CD4-positive, alpha-beta T cell treated with Interleukin-4 for 1 hour (primary cell): ENCODE measurements at regions not wholly inside any gene's neighbourhood (a gene's known extent, or its start where the extent isn't known, plus 50 kb on each side); places are given as distances from the start of the nearest gene placed in this dataset.

Source experiments
- DNase-seq, 2 donors: peaks; one replicate each; pipeline ENCODE4 v3.0.0-alpha.2; 2020 to 2022

DNA sequence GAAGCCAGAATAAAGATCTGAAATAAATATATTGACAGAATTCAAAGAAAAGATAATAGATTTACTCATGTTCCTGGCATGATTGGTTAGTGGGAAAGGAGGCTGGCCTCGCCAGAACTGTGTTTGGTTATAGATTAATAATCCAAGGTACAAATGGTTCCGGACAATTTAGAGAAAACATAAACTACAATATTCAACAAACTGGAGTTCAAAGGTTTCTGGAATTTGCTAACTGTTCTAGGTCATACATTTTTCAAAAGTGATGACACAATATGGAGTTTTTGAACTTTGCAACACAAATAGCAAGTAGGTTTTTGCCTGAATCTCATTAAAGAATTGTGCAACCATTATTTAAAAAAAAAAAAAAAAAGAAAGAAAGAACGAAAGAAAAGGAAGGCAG lies 251.7 kb upstream of the SALL1 start:
- DNase-seq: no peak

DNA sequence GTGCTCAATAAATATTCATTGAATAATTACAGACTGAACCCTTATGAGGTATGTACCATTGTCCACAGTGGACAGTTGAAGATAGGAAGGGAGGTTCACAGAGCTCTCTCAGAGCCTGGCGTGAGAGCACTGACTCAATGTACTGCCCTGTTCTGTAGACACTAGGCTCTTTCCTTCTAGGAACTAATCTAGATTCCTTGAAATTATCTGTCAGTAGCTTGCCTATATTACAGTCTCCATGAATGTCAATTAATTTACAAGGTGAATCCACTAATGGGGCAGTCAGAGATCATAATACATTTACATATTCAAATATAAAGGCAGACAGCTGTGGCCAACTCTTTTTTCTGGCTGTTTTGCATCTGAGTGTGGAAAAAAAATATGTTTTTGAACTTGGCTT lies 251.2 kb upstream of the SALL1 start:
- no peak for DNase-seq

DNA sequence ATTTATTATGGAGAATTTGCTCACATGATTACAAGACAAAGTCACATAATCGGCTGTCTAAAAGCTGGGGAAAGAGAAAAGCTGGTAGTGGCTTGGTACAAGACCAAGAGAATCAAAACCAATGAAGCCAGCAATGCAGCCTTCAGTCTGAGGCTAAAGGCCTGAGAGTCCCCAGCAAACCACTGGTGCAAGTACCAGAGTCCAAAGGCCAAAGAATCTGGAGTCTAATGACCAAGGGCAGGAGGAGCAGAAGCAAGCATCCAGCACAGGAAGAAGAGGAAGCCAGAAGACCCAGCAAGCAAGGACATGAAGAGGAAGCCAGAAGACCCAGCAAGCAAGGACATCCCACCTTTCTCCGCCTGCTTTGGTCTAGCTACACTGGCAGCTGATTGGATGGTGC lies 250.6 kb upstream of the SALL1 start:
- DNase-seq: no peak

DNA sequence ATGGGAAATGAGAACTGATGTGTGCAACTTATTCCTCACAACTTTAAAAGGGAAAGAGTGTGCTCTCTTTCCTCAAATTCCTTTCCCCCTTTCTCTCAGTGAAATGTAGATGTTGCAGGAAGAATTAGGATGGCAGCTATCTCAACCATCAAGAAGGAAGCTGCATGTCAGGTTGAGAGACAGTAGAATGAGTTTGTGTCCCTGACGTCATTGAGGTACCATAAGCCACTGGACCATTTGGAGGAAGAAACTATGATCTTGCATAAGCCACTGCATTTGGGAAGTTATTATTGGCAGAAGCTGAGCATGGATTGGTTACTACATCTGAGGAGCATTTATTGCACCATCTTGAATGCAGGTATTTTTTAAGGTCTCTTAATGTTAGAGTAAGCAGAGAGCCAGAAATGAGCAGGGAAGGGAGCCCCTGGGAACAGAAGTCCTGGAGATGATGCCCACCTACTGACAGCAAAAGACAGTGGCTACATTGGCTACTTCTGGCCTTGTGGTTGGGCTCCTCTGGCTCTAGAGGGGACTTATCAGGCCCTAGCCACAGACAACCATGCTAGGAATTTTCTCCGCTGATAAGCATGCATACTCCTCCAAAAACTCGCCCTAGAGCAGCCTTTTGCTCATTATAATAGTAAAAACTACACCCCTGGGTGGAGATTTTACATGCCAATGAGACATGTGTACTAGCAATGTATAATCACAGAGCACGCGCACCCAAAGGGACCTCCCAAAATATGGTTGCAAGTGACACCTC lies 249.0 kb upstream of the SALL1 start:
- DNase-seq: no peak

DNA sequence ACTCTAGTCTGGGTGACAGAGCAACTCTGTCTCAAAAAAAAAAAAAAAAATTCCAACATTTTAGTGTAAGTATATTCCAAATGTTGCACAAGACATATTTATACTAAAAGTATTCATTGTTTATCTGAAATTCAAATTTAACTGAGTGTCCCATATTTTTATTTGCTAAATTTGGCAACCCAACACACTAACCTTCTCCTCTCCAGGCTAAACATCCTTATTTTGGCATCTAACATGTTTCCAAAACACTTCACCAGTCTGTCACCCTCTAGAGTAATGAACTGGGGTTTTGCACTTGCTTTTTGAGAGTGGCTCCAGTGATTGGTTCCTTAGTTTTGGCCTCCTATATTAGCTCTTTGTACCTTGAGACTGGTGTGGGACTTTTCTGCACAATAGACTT lies 243.4 kb upstream of the SALL1 start:
- DNase-seq: no peak

DNA sequence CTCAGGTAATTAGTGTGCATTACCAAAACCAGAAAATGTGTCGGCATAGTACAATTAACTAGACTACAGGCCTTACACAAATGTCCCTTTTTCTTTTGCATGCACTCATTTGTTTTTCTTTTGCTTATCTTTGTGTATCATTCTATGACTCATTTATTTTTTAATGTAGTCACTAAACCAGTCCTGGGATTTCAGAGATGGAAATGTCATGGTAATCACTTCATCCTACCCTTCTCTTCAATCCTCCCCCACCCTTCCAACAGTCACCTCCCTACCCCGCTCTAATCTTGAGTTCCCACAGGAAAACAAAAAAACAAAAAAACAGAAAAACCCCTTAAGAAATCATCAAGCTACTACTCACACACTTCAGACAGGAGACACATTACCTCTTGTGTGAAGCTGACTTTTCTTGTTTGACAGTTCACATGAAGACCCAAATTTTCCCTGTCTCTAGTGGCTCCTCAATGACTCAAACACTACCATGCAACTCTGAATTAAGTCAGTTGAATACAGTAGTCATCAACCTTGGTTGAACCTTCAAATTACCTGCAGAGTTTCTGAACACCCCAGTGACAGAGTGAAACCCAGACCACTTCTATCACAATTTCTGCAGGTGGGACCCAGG lies 242.4 kb upstream of the SALL1 start:
- DNase-seq: no peak

DNA sequence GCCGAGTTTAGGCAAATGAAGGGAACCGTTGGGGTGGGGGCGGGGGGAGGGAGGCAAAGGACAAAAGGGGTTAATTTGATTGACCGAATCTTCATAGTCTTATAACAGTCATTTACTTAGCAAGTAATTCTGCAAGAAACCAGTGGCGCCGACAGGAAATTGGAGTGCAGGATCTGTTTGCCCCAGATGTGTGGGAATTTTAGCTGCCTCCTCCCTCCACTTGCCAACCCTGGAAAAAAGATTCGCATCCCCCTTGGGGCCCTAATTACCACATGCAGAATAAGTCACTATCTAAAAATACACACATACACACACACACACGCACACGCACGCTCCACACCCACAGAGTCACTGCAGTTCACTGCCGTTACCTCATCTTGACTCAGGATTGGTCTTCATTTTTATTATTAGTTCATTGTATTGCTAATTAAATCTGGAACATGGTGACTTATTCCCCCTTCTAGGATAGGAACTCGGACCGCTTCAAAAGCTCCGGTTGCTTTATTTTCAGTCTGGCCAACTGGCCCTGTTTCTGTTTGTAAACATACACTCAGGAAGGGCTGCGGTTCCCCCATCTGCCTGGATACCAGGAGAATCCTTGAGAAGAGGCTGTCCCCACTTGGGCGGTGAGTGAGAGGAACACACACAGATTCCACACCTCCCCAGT lies 241.6 kb upstream of the SALL1 start:
- DNase-seq: no peak

DNA sequence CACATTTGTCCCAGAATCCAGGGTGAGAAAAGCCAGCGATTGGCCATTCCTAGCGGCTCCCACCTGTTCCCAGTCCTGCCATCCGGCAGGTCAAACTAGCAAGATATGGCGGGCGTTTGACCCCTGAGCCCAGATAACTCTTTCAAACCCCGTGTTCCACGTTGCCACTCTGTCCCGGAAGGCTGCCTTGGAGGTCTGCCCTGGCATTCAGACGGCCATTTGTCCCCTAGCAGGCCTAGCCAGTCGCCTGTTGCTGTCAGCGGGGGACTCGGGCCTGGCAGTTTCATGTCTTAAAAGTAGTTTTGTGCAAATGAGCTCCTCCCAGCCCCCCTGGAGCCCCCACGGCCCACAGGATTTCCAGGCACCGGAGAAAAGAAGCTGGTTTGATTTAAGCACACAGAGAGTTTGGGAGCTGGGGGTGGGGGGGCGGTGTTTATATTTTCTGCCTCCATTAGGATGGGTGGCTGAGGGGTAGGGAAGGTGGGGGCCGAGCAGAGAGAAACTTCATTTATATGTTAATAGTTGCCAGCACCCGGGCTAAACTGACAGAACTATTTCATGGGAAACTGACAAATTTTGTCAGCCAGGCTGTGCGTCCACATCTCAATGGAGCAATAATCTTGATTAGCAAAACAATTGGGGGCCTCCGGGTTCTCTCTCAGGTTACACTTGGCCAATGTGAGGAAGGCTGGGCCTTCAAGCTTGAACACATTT lies 240.9 kb upstream of the SALL1 start:
- no peak for DNase-seq

DNA sequence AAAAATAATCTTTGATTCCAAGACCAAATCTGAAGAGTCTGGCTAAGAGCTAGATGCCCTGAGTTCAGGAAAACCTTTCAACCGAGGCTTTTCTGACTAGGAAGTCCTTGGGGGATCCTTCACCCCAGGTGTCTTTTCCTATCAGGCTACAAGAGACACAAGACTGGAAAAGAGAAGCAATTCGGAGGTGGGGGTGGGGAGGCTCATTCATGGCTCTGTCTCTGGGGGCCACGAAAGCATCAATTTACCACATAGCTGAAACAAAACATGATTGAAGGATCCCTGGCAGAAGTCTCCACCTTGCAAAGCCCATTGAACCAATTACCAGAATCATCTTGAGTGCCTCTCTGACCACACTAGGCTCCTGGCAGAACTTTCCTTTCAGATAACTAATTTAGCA lies 239.8 kb upstream of the SALL1 start:
- DNase-seq: no peak

DNA sequence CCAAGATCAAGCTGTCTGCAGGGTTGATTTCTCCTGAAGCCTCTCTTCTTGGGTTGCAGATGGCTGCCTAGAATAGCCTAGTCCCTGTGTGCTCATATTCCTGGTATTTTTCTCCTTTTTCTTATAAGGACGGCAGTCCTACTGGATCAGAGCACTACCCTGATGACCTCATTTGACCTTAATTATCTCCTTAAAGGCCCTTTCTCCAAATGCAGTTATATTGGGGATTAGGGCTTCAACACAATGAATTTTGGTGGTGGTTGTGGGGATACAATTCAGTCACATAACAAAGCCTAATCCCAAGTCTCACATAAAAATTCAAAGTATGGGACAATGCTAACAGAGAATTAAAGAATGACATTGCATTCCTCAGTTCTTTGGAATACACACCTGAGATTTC lies 238.8 kb upstream of the SALL1 start:
- DNase-seq: no peak

DNA sequence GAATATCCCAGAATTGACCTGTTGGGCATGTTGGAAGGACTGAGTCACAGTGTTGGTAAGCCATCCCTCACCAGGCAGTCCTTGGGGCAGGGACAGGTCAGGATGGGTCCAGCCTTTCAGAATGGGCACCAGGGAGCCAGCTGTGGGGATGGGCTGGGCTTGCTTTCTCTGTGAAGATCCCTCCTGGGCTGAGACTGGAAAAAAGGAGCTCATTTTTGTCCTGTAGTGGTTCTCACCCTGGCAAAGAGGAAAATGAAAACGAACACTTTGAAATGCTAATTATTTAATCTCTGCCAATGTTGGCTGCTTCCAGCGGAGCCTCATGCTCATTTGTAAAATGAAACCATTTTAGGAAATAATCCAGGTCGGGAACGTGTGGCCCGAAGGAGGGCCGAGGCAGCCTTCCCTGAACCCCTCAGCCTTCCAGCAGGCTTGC lies 237.5 kb upstream of the SALL1 start:
- no peak for DNase-seq

DNA sequence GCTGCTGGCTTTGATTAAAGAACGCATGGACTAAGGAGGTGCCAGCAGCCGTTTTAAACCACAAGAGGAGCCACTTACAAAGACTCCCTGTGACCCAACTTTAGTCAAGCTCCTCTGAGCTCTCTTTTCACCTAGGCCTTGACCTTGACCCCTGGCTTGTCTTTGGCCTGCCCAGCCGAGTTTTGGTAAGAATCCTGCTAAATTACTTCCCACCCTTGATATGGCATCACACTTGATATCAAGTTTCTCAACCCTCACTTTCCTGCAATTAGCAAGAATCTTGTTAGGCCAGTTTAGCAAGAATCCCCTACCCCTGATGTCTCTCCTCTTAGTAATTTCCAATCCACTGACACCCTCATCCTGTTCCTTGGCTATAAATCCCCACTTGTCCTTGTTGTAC lies 232.8 kb upstream of the SALL1 start:
- DNase-seq: no peak

DNA sequence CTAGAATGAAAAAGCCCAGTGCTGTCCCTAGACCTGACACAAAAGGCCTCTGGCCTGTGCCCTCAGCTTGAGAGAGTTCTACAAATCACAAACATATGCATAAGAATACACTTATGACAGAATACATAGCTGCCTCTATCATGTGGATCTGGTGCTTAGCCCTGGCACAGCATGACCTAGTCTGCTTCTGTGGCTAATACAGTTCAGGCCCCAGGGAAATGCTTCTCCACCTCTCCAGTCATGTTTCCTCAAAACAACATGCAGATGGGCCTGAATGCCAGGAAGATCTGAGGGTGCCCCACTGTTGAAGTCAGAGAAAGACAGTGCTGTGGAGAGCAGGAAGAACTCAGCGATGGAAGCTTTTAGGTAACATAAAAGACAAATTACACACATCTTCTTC lies 231.9 kb upstream of the SALL1 start:
- no peak for DNase-seq

DNA sequence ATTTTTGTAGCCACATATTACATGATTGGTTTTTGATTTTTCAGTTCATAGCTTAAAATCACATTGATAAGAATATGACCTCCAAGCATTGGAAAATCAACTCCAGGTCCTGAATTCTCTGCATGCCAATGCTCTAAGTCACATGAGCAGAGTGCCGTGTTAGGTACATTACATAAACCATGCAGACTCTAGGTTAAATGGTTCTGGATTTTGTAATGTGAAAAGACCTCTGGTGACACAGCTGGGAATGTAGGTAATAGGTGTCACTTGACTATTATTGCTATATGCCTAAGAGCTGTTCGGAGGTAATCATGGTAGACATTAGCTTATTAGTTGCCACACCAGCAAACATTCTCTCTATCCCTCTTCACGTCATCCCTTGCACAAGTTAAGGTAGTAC lies 231.1 kb upstream of the SALL1 start:
- no peak for DNase-seq

DNA sequence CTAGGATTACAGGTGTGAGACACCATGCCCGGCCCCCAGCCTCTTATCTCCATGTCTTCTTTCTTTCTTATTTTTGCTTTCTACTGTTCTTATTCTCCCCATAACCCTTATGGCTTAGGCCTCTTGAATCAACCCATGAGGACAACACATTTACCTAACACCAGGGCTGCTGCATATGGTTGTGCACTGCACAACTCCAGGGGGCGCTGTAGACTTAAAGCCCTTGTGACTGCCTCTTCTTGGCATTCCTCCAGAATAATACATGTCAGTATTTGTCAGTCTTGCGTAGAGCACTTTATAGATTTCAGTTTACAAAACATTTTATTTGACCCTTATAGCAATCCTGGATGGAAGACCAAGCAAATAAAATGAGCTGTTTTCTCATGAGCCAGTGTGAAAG lies 225.0 kb upstream of the SALL1 start:
- DNase-seq: no peak

DNA sequence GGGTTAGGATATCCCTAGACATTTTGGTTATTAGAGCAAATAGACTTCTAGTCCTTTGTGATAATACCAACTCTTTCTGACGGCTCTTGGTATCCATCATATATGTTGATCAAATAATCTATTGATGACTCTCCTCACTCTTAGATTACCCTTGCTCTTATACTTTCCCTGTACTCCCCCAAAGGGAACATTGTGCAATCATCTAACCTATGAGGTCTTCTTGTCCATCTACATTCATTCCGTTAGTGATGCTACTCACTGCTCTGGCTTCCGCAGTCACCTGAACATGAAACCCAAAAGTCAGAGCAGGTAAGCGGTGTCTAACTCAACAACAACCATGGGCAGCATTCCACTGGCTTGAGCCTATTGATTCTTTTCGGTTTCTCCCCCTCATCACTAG lies 223.7 kb upstream of the SALL1 start:
- DNase-seq: no peak

DNA sequence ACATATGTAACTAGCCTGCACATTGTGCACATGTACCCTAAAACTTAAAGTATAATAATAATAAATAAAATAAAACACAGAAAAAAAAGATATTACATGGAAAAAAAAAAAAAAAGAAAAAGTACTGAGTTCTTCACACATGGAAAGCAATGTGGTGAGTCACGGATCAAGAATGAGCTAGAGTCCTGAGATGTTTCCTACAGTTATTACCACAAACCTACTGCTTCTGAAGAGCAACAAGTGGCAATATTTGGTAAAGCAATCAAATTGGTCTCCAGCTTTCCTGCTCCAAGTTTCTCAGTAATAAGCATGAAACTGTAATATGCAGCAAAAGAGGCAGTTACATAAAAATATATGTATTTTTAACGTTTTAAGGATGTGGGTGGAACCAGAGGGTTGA lies 223.3 kb upstream of the SALL1 start:
- no peak for DNase-seq

DNA sequence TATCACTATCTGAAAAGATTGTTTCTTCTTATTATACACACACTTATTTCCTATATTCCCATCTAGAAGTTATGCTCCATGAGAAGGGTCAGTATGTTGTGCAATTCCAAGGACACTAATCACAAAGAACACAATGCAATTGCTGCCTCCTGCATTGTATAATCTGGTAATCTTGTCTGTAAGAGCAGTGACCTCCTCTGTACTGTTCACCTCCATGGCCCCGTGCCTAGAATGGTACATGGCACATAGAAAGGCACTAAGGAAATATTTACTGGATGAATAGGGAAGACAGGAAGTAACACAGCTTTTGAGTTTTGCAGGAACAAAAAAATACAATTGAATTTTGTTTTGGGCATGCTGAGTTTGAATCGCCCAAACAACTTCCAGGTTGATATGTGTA lies 214.6 kb upstream of the SALL1 start:
- DNase-seq: no peak

DNA sequence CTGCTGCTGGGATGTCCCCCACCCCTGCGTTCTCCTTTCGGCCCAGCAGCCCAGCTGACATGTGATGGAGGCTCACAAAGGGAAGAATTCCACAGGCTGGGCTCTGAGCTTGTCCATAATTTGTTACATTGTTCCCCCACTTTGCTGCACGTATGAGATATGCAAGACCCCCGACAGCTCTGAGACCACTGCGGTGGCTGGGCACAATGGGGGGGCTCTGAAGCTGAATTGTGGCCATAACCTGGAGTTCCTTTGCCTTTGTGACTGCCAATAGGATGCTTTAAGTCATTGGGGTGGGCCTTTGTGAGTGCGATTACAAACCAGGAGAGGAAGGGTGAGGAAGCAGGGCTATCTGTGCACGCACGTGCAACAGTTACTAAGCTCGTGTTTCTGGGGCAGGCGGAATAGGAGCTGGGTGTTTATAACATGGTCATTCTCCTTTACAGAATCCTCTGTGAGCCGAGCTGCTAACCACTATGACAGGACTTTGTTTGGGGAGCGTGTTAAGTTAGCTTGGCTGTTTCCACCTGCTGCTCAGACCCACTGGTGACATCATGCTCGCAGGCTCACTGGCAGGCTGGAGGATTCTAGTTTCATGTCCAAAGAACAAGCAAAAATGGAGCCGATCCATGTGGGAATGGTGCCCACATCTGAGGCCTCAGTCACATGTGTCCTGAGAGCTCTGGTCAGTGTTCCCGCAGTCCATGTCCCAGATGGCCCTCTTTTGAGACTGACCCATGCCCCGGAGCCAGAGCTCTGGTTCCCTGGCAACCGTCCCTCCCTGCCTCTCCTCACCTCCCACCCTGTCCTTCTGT lies 208.3 kb upstream of the SALL1 start:
- DNase-seq: no peak

DNA sequence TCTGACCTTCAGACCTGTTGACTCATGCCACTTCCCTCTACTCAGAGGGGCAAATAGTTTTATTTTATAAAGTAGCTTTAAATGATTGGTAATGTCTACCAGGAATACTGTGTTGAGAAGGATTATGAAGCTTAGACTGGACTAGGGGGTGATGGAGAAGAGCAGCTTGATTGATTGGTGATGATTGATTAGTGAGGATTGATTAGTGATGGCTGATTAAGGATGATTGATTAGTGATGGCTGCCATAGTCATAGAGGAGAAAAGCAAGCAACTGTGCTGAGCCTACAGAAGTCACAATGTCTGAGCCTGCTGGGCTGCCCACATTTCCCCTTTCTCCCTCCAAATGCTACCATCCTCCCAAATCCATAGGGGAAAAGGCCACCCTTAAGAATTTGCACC lies 206.8 kb upstream of the SALL1 start:
- no peak for DNase-seq

DNA sequence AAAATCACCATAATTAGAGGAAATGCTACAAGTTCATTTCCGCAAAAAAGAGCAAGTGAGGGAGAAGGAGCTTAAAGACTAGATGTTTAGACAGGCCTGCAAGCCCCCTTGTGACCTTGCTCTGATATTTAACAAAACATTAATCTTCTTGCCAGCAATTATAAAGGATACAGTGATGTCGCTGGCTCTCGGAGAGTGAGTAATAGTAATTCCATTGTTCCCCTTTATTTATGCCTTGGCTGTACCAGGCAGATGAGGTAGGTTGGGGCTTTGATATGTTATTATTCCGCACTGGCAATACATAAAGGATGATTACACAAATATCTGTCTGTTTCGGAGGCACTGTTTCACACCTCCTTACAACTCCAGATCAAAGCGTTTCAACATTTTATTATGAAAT lies 204.8 kb upstream of the SALL1 start:
- no peak for DNase-seq

DNA sequence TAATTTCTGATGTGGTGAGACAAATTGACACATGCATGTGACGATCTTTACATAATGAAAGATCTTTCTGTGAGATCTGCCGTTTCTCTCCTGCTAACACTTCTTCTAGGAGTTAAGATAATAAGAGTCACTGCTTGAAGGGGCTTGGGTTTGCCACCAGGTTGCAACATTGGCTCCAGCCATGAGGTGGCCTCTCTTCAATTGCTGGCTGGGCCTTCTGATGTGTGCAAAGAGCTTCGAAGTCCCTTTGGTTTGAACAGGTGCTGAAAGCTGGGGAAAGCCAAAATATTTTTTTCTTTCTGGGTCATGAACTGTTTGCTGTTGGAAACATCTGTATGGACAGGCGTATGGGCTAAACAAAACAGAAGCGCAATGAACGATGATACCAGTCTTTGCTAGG lies 204.1 kb upstream of the SALL1 start:
- no peak for DNase-seq

DNA sequence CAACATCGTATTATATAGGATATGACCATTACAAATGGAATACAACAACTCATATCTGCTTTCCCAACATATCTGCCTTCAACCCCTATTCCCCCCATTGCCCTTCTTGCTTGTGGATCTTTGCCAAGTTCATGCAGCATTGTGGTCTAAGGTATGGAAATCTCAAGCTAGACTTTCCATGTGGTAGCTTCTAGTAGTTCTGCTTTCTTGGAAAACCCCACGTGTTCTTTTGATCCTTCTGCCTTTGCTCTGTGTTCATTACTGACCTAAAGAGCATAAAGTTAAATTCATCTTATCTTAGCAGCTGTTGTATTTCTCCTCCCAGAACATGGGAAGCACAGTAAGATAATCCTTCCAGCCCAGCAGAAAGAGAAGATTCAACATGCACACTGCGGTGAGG lies 202.0 kb upstream of the SALL1 start:
- DNase-seq: no peak
